Brain microvascular endothelial cell (primary cell): ENCODE measurements at regions not wholly inside any gene's neighbourhood (a gene's known extent, or its start where the extent isn't known, plus 50 kb on each side); places are given as distances from the start of the nearest gene placed in this dataset.

Source experiments
- DNase-seq: peaks from one replicate; pipeline ENCODE4 v3.0.0-alpha.2; 2020
- H3K27ac ChIP-seq: fragments of 250-450 bp; sonication (Bioruptor Pico); 2 replicates; pipeline ENCODE4 v1.5.1; 2020; ENCODE audit warnings: mild to moderate bottlenecking, moderate library complexity
- H3K27me3 ChIP-seq: fragments of 250-450 bp; sonication (Bioruptor Pico); replicated peaks from 2 replicates; pipeline ENCODE4 v1.5.1; 2020; ENCODE audit warnings: mild to moderate bottlenecking
- H3K36me3 ChIP-seq: fragments of 250-450 bp; sonication (Bioruptor Pico); replicated peaks from 2 replicates; pipeline ENCODE4 v1.5.1; 2020; ENCODE audit warnings: mild to moderate bottlenecking
- H3K4me3 ChIP-seq: 2 replicates; pipeline ENCODE4 v1.5.1; 2011; ENCODE audit warnings: low read depth, mild to moderate bottlenecking, control low read depth, low read length, moderate library complexity
- CTCF ChIP-seq: IDR thresholded peaks from 2 replicates; pipeline ENCODE4 v1.5.1; 2011; ENCODE audit warnings: low read depth, mild to moderate bottlenecking, moderate library complexity, low read length, control low read depth, inconsistent platforms; ENCODE audit errors: missing control alignments
- in situ Hi-C: cut with HindIII; loops from 2 replicates; pipeline ENCODE4 v1.10.0; 2017; ENCODE audit warnings: low sequenced_read_pairs, low pct_ligation_motif_present

- no peak for DNase-seq
- TF ChIP-seq CTCF, result no peak
- in situ Hi-C loops, result no loop called here
Measured at GRCh38 chr15:85956532-85957275, 123.0 kb upstream of the AGBL1 start.

GRCh38 chr15:85959611-85960010 lies 120.1 kb upstream of the AGBL1 start:
- Histone ChIP-seq H3K27me3 (no peaks in the 10 kb centered on the region), H3K27ac (no peak overlapping the region), H3K36me3 (no peaks in the 10 kb centered on the region), H3K4me3 (no peak overlapping the region)
- no peak for TF ChIP-seq CTCF
- no peak for DNase-seq
- in situ Hi-C loops, result no loop called here

More at GRCh38 chr15:85956532-85957275, 123.0 kb upstream of the AGBL1 start:
- H3K27ac ChIP-seq, result no peak overlapping the region
- H3K4me3 ChIP-seq, result no peak overlapping the region
- no peaks in the 10 kb centered on the region for H3K27me3 ChIP-seq
- no peaks in the 10 kb centered on the region for H3K36me3 ChIP-seq

- no peak for DNase-seq
- TF ChIP-seq CTCF, result no peak
- Histone ChIP-seq H3K36me3 (no peaks in the 10 kb centered on the region), H3K27me3 (no peaks in the 10 kb centered on the region), H3K4me3 (no peak overlapping the region), H3K27ac (no peak overlapping the region)
- in situ Hi-C loops, result no loop called here
Measured at GRCh38 chr15:85960381-85960780, 119.3 kb upstream of the AGBL1 start.

DNA sequence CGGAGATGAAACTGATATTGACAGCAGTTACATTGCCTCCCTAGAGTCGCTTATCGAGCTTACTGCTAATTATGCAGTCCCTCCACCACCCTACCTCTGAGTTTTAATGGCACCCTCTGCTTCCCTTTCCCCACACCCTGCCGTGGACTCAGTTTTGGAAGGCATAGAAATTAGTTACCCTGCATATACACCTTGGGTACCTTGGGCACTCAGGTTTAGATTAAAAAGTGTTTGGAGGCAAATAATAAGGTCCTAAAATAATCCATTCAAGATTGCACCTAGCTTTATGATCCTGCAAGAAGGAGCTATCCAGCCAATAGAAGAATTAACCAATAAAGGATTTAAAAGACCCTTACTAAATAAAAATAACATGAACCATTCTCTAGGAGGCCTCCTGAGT lies 117.8 kb upstream of the AGBL1 start:
- no peak for TF ChIP-seq CTCF
- Histone ChIP-seq H3K4me3 (no peak overlapping the region), H3K36me3 (no peaks in the 10 kb centered on the region), H3K27ac (no peak overlapping the region), H3K27me3 (no peaks in the 10 kb centered on the region)
- DNase-seq, result no peak
- in situ Hi-C loops, result no loop called here

DNA sequence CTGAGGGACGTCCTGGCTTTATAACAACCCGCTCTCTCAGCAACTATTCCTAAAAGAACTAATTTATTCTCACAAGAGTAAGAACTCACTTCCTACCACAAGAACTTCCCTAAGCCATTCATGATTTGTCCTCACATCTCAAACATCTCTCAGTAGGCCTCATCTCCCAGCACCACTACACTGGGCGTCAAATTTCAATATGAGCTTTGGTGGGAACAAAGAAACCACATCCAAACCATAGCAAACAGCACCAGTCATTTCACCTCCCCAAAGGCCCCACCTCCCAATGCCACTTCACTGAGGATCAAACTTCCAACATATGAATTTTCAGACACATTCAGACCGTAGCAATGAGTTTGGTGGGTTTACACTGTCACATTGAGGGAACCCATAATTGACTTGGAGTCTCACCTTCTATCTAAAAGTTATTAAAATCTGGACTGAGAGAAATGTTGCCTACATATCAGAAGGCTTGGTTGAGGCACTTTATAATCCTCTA lies 116.4 kb upstream of the AGBL1 start:
- Histone ChIP-seq H3K27me3 (no peaks in the 10 kb centered on the region), H3K27ac (no peak overlapping the region), H3K4me3 (no peak overlapping the region), H3K36me3 (no peaks in the 10 kb centered on the region)
- in situ Hi-C loops, result no loop called here
- DNase-seq, result no peak
- no peak for TF ChIP-seq CTCF

DNA sequence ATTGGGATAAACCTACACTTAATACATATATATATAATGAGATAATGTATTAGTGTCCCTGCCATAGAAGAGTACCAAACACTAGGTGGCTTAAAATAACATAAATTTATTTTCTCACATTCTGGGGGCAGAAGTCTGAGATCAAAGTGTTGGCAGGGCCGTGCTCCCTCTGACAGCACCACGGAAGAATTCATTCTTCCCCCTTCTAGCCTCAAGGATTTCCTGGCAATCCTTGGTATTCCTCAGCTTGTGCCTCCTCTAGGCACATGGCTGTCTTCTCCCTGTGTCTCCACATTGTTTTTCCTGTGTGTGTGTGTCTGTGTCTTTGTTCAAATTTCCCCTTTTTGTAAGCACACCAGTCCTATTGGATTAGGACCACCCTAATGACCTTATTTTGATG lies 115.2 kb upstream of the AGBL1 start:
- no peak for TF ChIP-seq CTCF
- Histone ChIP-seq H3K36me3 (no peaks in the 10 kb centered on the region), H3K4me3 (no peak overlapping the region), H3K27ac (no peak overlapping the region), H3K27me3 (no peaks in the 10 kb centered on the region)
- no peak for DNase-seq
- in situ Hi-C loops, result no loop called here
